GM18951 (cell line): ENCODE measurements at regions not wholly inside any gene's neighbourhood (a gene's known extent, or its start where the extent isn't known, plus 50 kb on each side); places are given as distances from the start of the nearest gene placed in this dataset.
"Not testable (repeated sequence)": the region's sequence is repeated elsewhere in the genome, so short reads cannot be mapped to it uniquely, and the experiment has no call there.

Experiments used
- in situ Hi-C: fragments of 300-500 bp; cut with MboI; formaldehyde crosslinking; loops from one replicate; pipeline ENCODE4 v1.12.0; 2022; ENCODE audit warnings: low sequenced_read_pairs, mixed read lengths, inconsistent platforms; ENCODE audit not compliant: unreplicated experiment

DNA sequence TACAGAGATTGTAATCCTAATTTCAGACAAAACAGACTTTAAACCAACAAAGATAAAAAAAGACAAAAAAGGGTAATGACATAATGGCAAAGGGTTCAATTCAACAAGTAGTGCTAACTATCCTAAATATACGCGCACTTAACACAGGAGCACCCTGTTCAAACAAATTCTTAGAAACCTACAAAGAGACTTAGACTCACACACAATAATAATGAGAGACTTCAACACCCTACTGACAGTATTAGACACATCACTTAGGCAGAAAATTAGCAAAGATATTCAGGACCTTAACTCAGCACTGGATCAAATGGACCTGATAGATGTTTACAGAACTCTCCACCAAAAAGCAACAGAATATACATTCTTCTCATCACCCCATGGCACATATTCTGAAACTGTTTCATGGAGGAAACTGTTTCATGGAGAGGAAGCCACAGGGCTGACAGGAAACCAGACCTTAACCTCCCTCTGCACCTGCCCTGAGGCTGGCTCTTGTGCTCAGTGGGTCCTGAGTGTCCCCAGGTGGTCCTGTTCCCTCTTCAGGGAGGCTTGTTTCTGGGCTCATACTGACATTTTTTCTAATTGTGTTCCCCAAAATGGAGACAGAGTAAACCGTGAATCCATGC, 54.7 kb downstream of the OR4M2 start:
- in situ Hi-C loops = not testable (repeated sequence)

DNA sequence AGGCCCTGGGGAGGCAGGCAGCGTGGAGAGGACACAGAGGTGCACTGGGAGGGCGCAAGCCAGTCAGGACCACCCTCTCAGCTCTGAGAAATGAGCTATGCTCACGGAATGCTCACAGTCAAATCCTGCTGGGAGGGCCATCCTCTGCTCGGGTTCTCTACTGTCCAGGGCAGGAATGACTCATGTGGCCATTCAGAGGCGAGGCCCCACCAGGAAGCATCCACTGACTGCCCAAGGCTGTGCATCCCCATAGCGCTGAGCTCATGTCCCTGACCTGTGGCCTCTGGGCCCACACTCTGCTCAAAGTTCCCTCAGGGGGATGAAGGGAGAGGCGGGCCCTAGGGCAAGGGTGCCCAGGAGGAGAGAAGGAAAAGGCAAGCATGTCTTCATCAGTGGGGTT, 57.2 kb downstream of the OR4M2 start:
- in situ Hi-C loops = not testable (repeated sequence)

DNA sequence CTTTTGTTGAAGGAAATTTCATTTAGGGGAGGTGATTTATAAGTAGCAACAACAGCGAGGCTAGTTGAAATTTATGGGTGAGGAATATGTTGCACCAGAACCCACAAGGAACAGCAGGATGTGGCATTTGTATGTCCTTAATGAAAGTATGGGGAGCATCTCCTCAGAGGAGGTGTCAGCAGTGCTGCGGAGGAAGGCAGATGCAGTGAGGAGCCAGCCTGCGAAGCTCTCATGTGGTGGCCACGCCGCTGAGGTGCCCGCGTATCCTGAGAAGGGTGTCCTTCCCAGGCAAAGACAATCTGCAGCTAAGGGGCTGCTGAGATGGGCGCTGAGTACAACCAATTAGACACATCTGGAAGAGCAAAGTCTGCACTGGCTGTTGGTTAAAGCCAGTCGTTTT, 60.8 kb downstream of the OR4M2 start:
- in situ Hi-C loops = not testable (repeated sequence)

DNA sequence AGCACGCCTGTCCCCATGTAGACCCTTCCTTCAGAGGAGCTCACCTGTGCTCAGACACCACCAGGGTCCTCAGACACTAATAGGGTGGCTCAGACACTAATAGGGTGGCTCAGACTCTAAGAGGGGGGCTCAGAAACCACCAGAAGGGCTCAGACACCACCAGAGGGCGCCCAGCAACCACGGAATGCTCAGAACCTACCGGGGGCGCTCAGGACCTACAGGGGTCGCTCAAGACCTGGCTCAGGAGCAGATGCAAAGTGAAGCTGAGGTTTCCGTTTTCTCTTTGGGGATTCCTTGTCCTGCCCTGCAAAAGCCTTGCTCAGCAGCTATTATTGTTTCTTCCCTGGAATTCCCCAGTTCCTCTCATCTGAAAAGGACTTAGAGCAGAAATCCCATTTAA, 67.8 kb downstream of the OR4M2 start:
- in situ Hi-C loops = not testable (repeated sequence)

DNA sequence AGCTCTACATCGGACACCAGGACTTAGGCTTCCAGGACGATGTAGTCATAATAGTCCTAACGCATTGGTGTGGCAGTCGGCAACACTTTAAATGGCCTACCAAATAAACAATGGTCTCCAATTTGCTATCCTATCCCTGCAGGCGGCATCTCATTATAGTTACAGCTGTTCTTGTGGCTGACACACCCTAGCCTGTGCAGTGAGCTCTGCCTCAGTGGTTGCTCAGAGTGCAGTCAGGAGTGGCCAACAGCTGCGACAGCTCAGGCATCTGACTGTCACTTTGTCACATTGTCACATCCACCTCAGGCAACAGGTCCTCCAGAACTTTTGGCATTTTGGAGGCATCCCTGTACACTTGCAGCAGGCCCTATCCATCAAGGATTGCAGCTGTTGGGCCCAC, 77.9 kb downstream of the OR4M2 start:
- in situ Hi-C loops = not testable (repeated sequence)

DNA sequence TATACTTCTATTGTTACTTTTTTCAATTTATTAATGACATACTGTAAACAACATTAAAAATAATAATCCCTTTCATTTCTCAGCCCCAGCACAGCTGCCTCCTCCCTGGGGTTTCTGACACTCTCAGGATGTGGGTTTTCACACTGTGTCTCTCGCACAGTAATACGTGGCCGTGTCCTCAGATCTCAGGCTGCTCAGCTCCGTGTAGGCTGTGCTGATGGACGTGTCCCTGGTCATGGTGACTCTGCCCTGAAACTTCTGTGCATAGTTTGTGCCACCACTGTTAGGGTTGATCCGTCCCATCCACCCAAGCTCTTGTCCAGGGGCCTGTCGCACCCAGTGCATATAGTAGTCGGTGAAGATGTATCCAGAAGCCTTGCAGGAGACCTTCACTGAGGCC, 80.0 kb downstream of the OR4M2 start:
- in situ Hi-C loops = not testable (repeated sequence)

DNA sequence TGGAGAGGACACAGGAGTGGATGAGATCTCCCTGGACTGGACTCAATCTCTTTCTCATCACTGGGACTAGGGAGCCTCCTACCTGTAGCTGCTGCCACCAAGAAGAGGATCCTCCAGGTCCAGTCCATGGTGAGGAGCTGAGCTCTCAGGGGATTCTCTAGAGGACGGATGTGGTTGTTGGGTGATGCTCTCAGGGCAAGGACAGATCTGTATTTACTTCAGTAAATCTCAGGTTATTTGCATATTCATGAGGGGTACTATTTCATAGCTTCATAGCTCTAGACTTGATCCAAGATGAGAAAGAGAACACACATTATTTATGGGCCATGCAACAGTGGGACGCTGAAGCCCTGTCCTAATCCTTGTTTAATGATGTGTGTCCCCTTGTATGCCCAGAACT, 80.4 kb downstream of the OR4M2 start:
- in situ Hi-C loops = not testable (repeated sequence)

DNA sequence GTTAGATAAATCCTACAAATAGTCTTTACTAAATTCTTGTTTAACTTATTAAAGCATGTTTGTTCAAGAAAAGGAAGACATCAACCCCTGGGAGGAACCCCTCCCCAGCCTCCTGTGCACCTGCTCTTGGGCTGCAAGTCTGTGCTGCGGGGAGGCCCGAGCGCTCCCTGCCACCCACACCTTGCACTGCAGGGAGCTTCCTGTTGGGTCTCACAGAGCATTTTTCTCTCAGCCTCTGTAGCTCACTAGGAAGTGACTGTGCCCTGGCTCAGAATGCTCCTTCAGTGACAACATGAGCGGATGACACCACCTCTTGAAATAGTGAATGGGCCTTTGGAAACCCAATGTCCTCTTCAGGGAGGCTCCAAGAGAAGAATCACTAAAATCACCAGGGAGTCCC, 81.1 kb downstream of the OR4M2 start:
- in situ Hi-C loops = not testable (repeated sequence)

DNA sequence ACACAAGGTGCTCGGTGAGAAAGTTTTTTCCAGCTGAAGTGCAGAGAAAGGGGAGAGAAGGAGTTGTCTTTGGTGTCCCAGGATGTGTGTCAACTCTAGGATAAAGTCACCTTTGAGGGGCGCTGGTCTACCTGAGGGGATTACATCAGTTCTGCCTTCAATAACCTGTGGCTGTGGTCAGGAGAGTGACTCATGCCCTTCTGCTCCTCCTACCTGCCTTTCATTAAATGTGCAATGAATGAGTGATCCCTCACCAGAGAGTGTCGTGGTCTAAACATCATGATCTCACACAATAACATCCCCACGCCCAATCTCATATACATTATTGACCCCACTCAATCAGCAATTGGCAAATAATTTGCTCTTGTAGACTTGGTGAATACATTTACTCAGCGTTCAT, 83.4 kb downstream of the OR4M2 start:
- in situ Hi-C loops = not testable (repeated sequence)

DNA sequence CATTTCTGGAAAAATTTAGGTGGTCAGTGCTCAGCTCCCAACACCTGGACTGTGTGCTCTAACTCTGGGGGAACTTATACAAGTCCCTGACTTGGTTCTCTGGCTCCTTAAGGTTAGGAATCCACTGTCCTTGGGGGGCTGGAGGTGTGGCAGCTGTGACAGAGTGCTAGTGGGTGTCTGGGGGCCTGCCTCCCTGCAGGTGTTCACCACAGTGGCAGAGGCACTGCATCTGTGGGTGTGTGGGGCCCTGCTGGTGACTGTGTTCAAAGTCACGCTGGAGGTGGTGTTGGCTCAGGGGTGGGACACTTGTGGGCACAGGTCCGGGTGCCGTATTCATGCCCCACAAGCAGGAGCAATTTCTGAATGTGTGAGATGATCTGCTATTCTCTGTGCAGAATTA, 87.2 kb downstream of the OR4M2 start:
- in situ Hi-C loops = not testable (repeated sequence)

DNA sequence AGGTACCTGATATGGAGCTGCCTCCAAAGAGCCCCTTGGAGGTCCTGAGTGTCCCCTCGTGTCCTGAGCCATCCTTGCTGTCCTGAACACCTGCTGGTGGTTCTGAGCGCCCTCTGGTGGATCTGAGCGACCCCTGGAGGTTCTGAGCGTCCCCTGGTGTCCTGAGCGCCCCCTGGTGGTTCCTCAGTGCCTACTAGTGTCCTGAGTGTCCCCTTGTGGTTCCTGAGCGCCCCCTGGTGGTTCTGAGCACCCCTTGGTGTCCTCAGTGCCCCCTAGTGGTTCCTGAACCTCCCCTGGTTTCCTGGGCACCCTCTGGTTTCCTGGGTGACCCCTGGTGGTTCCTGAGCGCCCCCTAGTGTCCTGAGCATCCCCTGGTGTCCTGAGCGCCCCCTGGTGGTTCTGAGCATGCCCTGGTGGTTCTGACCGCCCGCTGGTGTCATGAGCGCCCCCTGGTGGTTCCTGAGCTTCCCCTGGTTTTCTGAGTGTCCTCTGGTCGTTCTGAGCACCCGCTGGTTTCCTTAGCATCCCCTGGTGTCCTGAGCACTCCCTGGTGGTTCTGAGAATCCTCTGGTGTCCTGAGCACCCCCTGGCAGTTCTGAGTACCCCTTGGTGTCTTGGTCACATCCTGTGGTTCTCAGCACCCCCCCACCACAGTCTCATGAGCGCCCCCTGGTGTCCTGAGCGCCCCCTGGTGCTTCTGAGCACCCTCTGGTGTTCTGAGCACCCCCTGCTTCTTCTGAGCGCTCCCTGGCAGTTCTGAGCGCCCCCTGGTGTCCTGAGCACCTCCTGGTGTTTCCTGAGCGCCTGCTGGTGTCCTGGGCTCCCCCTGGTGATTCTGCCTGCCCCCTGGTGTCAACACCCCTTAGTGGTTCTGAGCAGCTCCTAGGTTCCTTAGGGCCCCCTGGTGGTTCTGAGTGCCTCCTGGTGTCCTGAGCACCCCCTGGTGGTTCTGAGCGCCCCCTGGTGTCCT, 93.0 kb downstream of the OR4M2 start:
- in situ Hi-C loops = not testable (repeated sequence)

DNA sequence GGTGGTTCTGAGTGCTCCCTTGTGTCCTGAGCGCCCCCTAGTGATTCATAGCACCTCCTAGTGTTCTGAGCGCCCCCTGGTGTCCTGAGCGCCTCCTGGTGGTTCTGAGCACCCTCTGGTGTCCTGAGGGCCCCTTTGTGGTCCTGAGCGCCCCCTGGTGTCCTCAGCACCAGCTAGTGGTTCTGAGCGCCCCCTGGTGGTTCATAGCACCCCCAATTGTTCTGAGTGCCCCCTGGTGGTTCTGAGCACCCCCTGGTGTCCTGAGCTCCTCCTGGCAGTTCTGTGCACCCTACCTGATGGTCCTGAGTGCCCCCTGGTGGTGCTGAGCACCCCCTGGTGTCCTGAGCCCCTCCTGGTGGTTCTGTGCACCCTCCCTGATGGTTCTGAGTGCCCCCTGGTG, 93.8 kb downstream of the OR4M2 start:
- in situ Hi-C loops = not testable (repeated sequence)

DNA sequence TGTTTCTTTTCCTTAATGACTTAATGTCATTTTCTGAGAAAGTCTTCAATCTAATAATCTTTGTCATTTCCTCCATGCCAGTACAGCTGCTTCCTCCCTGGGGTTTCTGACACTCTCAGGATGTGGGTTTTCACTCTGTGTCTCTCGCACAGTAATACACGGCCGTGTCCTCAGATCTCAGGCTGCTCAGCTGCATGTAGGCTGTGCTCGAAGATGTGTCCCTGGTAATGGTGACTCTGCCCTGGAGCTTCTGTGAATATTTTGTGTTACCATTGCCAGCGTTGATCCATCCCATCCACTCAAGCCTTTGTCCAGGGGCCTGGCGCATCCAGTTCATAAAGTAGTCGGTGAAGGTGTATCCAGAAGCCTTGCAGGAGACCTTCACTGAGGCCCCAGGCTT, 97.6 kb downstream of the OR4M2 start:
- in situ Hi-C loops = not testable (repeated sequence)

DNA sequence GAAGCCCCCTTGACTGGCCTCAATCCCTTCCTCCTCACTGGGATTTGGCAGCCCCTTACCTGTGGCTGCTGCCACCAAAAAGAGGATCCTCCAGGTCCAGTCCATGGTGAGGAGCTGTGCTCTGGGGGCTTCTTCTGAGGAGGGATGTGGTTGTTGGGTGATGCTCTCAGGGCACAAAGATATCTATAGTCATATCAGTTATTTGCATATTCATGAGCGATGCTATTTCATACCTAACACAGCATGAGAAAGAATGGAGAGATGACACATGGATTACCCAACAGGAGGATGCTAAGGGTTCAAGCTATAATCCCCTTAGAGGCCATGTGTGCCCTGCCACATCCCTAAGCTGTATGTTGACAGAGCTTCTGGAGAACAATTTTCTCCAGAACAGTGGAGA, 98.1 kb downstream of the OR4M2 start:
- in situ Hi-C loops = not testable (repeated sequence)

DNA sequence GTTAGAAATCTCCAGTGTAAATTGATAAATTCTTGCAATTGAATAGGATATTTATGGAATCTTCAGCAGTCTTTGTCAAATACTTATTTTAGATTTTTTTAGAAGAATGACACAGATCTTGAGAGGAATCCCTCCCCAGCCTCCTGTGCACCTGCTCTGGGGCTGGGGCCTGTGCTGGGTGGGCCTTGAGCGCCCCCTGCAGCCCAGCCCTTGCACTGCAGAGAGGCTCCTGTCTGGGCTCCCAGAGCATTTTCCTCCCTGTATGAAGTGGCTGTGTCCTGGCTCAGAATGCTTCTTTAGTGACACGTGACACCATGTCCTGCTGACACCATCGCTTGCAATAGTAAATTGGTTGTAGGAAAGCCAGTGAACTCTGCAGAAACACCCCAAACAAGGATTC, 98.7 kb downstream of the OR4M2 start:
- in situ Hi-C loops = not testable (repeated sequence)

DNA sequence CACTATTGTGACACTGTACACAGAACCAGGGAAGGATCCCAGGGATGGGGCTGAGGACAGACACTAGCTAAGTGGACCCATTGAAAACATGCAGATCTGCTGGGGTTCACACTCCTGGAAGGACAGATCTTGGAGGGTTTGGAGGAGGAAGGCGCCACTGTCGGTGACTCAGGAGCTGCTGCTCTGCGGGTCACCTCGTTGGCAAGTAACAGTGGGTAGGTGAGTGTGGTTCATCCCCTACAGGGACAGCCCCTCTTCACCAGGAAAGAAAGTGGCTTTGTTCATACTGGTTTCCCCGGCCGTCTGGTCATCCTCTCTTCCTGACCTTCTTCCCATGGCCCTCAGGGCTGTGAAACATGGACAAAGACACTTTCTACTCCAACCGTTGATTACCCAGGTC, 100.3 kb downstream of the OR4M2 start:
- in situ Hi-C loops = not testable (repeated sequence)

DNA sequence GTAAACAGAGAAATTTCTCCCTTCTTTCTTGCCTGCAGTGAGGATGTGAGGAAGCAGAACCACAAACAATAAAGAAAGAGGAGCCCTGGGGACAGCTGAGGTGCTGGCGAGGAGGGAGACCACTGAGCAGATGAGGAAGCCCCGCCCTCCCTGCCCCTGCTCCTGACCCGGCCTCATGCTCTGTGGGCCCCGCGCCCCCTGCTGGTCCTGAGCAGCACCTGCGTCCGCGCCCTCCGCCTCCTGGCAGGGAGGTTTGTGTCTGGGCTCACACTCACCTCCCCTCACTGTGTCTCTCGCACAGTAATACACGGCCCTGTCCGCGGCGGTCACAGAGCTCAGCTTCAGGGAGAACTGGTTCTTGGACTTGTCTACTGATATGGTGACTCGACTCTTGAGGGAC, 104.4 kb downstream of the OR4M2 start:
- in situ Hi-C loops = not testable (repeated sequence)

DNA sequence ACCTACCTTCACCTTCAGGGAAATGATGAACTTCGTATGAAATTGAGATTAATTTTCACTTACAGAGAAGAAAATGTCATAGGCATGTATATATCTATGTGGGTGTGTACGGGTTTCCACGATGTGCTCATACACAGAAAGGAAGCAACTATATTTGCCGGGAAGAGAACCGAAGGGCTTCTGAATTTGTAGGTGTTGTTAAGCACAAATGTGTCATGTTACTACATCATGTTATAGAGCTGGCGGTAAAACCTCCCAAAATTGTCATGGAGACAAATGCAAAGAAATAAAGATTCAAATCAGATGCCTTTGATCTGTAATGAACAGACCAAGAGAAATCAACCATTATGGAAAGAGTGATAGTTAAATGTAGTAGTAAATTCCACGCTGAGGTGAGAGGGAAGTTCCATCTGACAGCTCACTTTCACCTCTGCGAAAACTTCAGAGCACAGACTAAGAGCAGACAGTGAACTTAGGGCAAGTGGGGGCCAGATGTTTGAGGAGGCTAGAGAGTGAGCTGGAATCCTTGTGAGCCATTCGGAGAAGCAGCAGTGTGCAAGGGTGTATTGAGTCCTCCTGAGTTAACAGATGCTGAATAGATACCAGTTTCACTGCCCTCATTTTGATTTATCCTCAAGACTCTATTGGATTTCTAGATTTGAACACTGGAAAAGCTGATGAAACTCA, 106.7 kb downstream of the OR4M2 start:
- in situ Hi-C loops = not testable (repeated sequence)

DNA sequence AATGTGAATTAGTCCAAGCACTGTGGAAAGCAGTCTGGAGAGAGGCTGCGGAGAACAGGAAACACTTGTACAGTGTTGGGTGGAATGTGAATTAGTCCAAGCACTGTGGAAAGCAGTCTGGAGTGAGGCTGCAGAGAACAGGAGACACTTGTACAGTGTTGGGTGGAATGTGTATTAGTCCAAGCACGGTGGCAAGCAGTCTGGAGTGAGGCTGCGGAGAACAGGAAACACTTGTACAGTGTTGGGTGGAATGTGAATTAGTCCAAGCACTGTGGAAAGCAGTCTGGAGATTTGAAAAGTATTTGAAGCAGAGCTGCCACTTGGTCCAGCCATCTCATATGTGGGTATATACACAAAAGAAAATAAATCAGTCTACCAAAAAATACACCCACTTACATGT, 111.5 kb downstream of the OR4M2 start:
- in situ Hi-C loops = not testable (repeated sequence)

DNA sequence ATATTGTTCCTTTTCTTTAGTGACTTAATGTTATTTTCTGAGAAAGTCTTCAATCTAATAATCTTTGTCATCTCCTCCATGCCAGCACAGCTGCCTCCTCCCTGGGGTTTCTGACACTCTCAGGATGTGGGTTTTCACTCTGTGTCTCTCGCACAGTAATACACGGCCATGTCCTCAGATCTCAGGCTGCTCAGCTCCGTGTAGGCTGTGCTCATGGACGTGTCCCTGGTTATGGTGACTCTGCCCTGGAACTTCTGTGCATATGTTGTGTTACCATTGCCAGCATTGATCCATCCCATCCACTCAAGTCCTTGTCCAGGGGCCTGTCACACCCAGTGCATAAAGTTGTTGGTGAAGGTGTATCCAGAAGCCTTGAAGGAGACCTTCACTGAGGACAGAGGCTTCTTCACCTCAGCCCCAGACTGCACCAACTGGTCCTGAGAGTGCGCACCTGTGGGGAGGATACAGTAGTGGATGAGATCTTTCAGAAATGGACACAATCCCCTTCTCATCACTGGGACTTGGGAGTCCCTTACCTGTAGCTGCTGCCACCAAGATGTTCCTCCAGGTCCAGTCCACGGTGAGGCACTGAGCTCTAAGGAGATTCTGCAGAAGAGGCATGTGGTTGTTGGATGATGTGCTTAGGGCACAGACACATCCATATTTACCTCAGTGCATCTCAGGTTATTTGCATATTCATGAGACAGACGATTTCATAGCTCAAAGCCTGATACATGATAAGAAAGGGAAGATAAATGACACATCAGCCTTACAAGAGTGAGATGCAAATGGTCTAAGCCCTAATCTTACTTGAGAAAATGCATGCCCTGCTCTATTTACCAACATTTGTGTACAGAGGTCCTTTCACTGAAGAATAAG, 114.7 kb downstream of the OR4M2 start:
- in situ Hi-C loops = not testable (repeated sequence)
